IMR-90 (cell line): ENCODE measurements at regions not wholly inside any gene's neighbourhood (a gene's known extent, or its start where the extent isn't known, plus 50 kb on each side); places are given as distances from the start of the nearest gene placed in this dataset.

ENCODE experiments used
- ATAC-seq: fragments of 200-7000 bp; cut with Tn5 transposase; 2 replicates; pipeline ENCODE4 v1.9.1; 2020; ENCODE audit warnings: low read depth, mild to moderate bottlenecking, moderate library complexity
- BruUV-seq: library from RNA; stranded (reverse); fragments of 400-500 nt; replicated peaks from 2 replicates; lab custom pipeline; 2021; lab: Mats Ljungman, UMichigan
- CTCF ChIA-PET: fragments of 300-600 bp; formaldehyde crosslinking; extraction: SDS; loops from one replicate; lab custom pipeline; 2021; ENCODE audit warnings: antibody characterized with exemption; lab: Yijun Ruan, JAX
- POLR2A ChIA-PET: fragments of 300-600 bp; sonication (Branson Sonifier 250); formaldehyde crosslinking; loops from one replicate; lab custom pipeline; 2022; ENCODE audit warnings: antibody characterized with exemption; ENCODE audit not compliant: unreplicated experiment; lab: Charles Lee
- DNase-seq: peaks from one replicate; pipeline ENCODE4 v3.0.0; 2013
- H2AFZ ChIP-seq: replicated peaks from 2 replicates; pipeline ENCODE3; 2013; ENCODE audit warnings: low read length, mild to moderate bottlenecking; ENCODE audit not compliant: poor library complexity
- H2AK5ac ChIP-seq: 2 replicates; pipeline ENCODE4 v1.6.1; 2013; ENCODE audit warnings: low read depth, low read length, inconsistent platforms
- H2AK9ac ChIP-seq: replicated peaks from 2 replicates; pipeline ENCODE3; 2013; ENCODE audit warnings: mild to moderate bottlenecking, low read depth, low read length, moderate library complexity; ENCODE audit not compliant: poor library complexity
- H2BK120ac ChIP-seq: 2 replicates; pipeline ENCODE4 v1.6.1; 2013; ENCODE audit warnings: low read depth, low read length, inconsistent platforms
- H2BK15ac ChIP-seq: 3 replicates; pipeline ENCODE4 v1.6.1; 2013; ENCODE audit warnings: low read depth, low read length, inconsistent platforms
- H2BK20ac ChIP-seq: 2 replicates; pipeline ENCODE4 v1.6.1; 2013; ENCODE audit warnings: low read depth, mild to moderate bottlenecking, inconsistent platforms, low read length, moderate library complexity
- H2BK5ac ChIP-seq: 2 replicates; pipeline ENCODE4 v1.6.1; 2013; ENCODE audit warnings: mild to moderate bottlenecking, low read depth, low read length, inconsistent platforms; ENCODE audit not compliant: poor library complexity, severe bottlenecking
- H3K14ac ChIP-seq: replicated peaks from 2 replicates; pipeline ENCODE4 v1.6.1; 2013; ENCODE audit warnings: low read depth, low read length, inconsistent platforms
- H3K18ac ChIP-seq: 2 replicates; pipeline ENCODE4 v1.6.1; 2013; ENCODE audit warnings: low read depth, low read length, control low read depth
- H3K23ac ChIP-seq: 2 replicates; pipeline ENCODE4 v1.6.1; 2013; ENCODE audit warnings: low read depth, low read length, inconsistent platforms
- H3K27ac ChIP-seq: 2 replicates; pipeline ENCODE4 v1.5.1; 2013; ENCODE audit warnings: mild to moderate bottlenecking, control low read depth, low read length; ENCODE audit not compliant: insufficient read depth
- H3K27me3 ChIP-seq: 2 replicates; pipeline ENCODE4 v1.6.1; 2013; ENCODE audit warnings: low read length; ENCODE audit not compliant: control insufficient read depth, insufficient read depth
- H3K36me3 ChIP-seq: 2 replicates; pipeline ENCODE4 v1.6.1; 2013; ENCODE audit warnings: low read length, mixed read lengths; ENCODE audit not compliant: control insufficient read depth, insufficient read depth
- H3K4ac ChIP-seq: 2 replicates; pipeline ENCODE4 v1.6.1; 2013; ENCODE audit warnings: low read depth, low read length, inconsistent platforms
- H3K4me1 ChIP-seq: 2 replicates; pipeline ENCODE4 v1.6.1; 2013; ENCODE audit warnings: low read length, mixed read lengths; ENCODE audit not compliant: control insufficient read depth, insufficient read depth
- H3K4me2 ChIP-seq: 2 replicates; pipeline ENCODE4 v1.6.1; 2013; ENCODE audit warnings: low read depth, mild to moderate bottlenecking, control low read depth, low read length, moderate library complexity
- H3K4me3 ChIP-seq: 2 replicates; pipeline ENCODE4 v1.5.1; 2013; ENCODE audit warnings: low read depth, mild to moderate bottlenecking, control low read depth, low read length, moderate library complexity; ENCODE audit not compliant: insufficient read depth
- H3K56ac ChIP-seq: 2 replicates; pipeline ENCODE4 v1.6.1; 2013; ENCODE audit warnings: low read length, inconsistent platforms; ENCODE audit not compliant: insufficient read depth; ENCODE audit errors: extremely low read depth
- H3K79me1 ChIP-seq, 2 experiments: 2 replicates each; pipeline ENCODE4 v1.6.1; 2013; ENCODE audit warnings: low read length in 2 of 2, inconsistent platforms in 1 of 2, low read depth in 1 of 2
- H3K9ac ChIP-seq: 2 replicates; pipeline ENCODE4 v1.6.1; 2013; ENCODE audit warnings: low read depth, low read length, control low read depth
- H3K9me1 ChIP-seq: 2 replicates; pipeline ENCODE4 v1.6.1; 2013; ENCODE audit warnings: low read length, inconsistent platforms; ENCODE audit not compliant: insufficient read depth
- H3K9me3 ChIP-seq: 2 replicates; pipeline ENCODE4 v1.6.1; 2013; ENCODE audit warnings: low read length; ENCODE audit not compliant: control insufficient read depth, insufficient read depth
- H4K20me1 ChIP-seq: 2 replicates; pipeline ENCODE4 v1.6.1; 2013; ENCODE audit warnings: low read length, inconsistent platforms; ENCODE audit not compliant: insufficient read depth
- H4K5ac ChIP-seq: 2 replicates; pipeline ENCODE4 v1.6.1; 2013; ENCODE audit warnings: mild to moderate bottlenecking, low read depth, low read length, control low read depth
- H4K8ac ChIP-seq, 2 experiments: 2 replicates each; pipeline ENCODE4 v1.6.1; 2013; ENCODE audit warnings: low read depth in 2 of 2, low read length in 2 of 2, control low read depth in 1 of 2, inconsistent platforms in 1 of 2
- H4K91ac ChIP-seq: 2 replicates; pipeline ENCODE4 v1.6.1; 2013; ENCODE audit warnings: low read depth, low read length, inconsistent platforms; ENCODE audit not compliant: insufficient read depth
- BHLHE40 ChIP-seq: fragments of 150-350 bp; IDR thresholded peaks from 2 replicates; pipeline ENCODE4 v1.6.1; 2016; ENCODE audit warnings: mild to moderate bottlenecking, low read depth, low read length
- CEBPB ChIP-seq: IDR thresholded peaks from 2 replicates; pipeline ENCODE4 v1.6.1; 2012; ENCODE audit warnings: low read depth, low read length, improper control_type of control experiment
- CTCF ChIP-seq: conservative IDR thresholded peaks from 2 replicates; pipeline ENCODE4 v1.5.1; 2012; ENCODE audit warnings: mild to moderate bottlenecking, low read depth, low read length, improper control_type of control experiment
- FOS ChIP-seq: fragments of 150-350 bp; IDR thresholded peaks from 2 replicates; pipeline ENCODE4 v1.6.1; 2016; ENCODE audit warnings: low read depth, low read length
- MAFK ChIP-seq: IDR thresholded peaks from 2 replicates; pipeline ENCODE4 v1.6.1; 2012; ENCODE audit warnings: low read depth, low read length, improper control_type of control experiment
- MXI1 ChIP-seq: IDR thresholded peaks from 2 replicates; pipeline ENCODE4 v1.6.1; 2012; ENCODE audit warnings: low read depth, mild to moderate bottlenecking, low read length, moderate library complexity, borderline replicate concordance
- RAD21 ChIP-seq: IDR thresholded peaks from 2 replicates; pipeline ENCODE4 v1.6.1; 2012; ENCODE audit warnings: low read length, improper control_type of control experiment
- RCOR1 ChIP-seq: IDR thresholded peaks from 2 replicates; pipeline ENCODE4 v1.6.1; 2012; ENCODE audit warnings: mild to moderate bottlenecking, low read length, improper control_type of control experiment; ENCODE audit not compliant: insufficient replicate concordance
- RFX5 ChIP-seq: IDR thresholded peaks from 2 replicates; pipeline ENCODE4 v1.8.0; 2012; ENCODE audit warnings: low read depth, mild to moderate bottlenecking, low read length, moderate library complexity
- SMC3 ChIP-seq: fragments of 150-350 bp; IDR thresholded peaks from 2 replicates; pipeline ENCODE4 v1.6.1; 2016; ENCODE audit warnings: low read depth, mild to moderate bottlenecking, antibody characterized with exemption, low read length, moderate library complexity
- USF2 ChIP-seq: fragments of 150-350 bp; IDR thresholded peaks from 2 replicates; pipeline ENCODE4 v1.6.1; 2017; ENCODE audit warnings: mild to moderate bottlenecking, antibody characterized with exemption, low read length, low read depth
- WGBS, 2 experiments: methylation state at CpG; one replicate each; pipeline versions ENCODE4 v1.1.5 to v1.1.7; 2013; ENCODE audit warnings: missing lambda C conversion rate in 2 of 2; ENCODE audit not compliant: insufficient read length in 1 of 2; ENCODE audit errors: extremely low coverage in 2 of 2; 5-methylcytosine and 5-hydroxymethylcytosine counted together
- dilution Hi-C: fragments of 300-500 bp; cut with HindIII; formaldehyde crosslinking; loops from one replicate; pipeline ENCODE4 v1.14.3; 2018; ENCODE audit warnings: low sequenced_read_pairs; ENCODE audit not compliant: unreplicated experiment
- in situ Hi-C: fragments of 300-500 bp; cut with MboI; formaldehyde crosslinking; loops from 3 replicates; pipeline ENCODE4 v1.14.3; 2019; ENCODE audit warnings: low sequenced_read_pairs, inconsistent platforms, mixed read lengths
- intact Hi-C: fragments of 100-400 bp; cut with micrococcal nuclease; formaldehyde crosslinking; loops from 2 replicates; pipeline ENCODE4 v1.10.0; 2022
- TF ChIP-seq, protein P1 (sequence below): fragments of 150-350 bp; IDR thresholded peaks from 2 replicates; pipeline ENCODE4 v1.6.1; 2016; ENCODE audit warnings: low read depth, mild to moderate bottlenecking, low read length, moderate library complexity, borderline replicate concordance

DNA sequence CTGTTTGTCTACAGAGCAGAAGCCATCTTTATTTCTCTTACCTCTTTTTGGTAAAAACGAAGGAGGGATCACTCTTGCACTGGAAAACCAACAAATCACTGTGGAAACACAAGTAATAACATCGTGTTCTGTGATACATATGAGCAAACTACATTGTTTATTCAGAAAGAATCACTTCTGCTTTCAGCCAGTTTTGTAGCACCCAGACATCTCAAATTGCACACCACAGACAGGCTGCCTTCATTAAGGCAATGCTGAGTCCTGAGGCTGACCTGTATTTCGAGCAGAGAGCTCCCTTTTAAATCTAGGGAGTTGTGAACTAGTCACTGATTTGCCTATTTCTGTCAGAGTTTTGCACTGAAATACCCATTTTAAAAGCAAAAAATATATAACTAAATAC, 1003.2 kb upstream of the FAM98A start:
- no peak overlapping the region for H2BK5ac ChIP-seq
- no CpG with 5 or more reads among the region's 3 CpGs for WGBS, 2 experiments

More for the DNA sequence above, 1003.2 kb upstream of the FAM98A start:
- Histone ChIP-seq H2AFZ (no peak overlapping the region), H3K27me3 (no peaks in the 10 kb centered on the region), H2AK9ac (no peak overlapping the region), H3K9me1 (no peaks in the 10 kb centered on the region), H3K9ac (no peak overlapping the region), H4K8ac (no peak overlapping the region), H4K91ac (no peak overlapping the region), H3K4me1 (no peaks in the 10 kb centered on the region), H4K20me1 (no peaks in the 10 kb centered on the region), H3K4me2 (no peak overlapping the region), H2BK15ac (no peak overlapping the region), H3K79me1 (no peaks in the 10 kb centered on the region), H3K18ac (no peak overlapping the region), H3K56ac (no peak overlapping the region), H2AK5ac (no peak overlapping the region), H3K4me3 (no peak overlapping the region), H3K36me3 (no peaks in the 10 kb centered on the region), H2BK120ac (no peak overlapping the region), H4K5ac (no peak overlapping the region), H3K14ac (no peak overlapping the region), H3K23ac (no peak overlapping the region), H3K9me3 (no peaks in the 10 kb centered on the region; the same call in 1 of the 2 replicates), H3K4ac (no peak overlapping the region), H2BK20ac (no peak overlapping the region), H3K27ac (no peak overlapping the region)
- no TSS peak for BruUV-seq
- intact Hi-C loops (no loop called here), dilution Hi-C loops (no loop called here), in situ Hi-C loops (no loop called here)
- ATAC-seq (no peak), DNase-seq (no peak)
- ChIA-PET POLR2A (no interaction called here), CTCF (no interaction called here)
- no peak for TF ChIP-seq CTCF
- TF ChIP-seq USF2: no peak
- TF ChIP-seq MXI1: no peak
- TF ChIP-seq BHLHE40: no peak
- TF ChIP-seq, protein P1, sequence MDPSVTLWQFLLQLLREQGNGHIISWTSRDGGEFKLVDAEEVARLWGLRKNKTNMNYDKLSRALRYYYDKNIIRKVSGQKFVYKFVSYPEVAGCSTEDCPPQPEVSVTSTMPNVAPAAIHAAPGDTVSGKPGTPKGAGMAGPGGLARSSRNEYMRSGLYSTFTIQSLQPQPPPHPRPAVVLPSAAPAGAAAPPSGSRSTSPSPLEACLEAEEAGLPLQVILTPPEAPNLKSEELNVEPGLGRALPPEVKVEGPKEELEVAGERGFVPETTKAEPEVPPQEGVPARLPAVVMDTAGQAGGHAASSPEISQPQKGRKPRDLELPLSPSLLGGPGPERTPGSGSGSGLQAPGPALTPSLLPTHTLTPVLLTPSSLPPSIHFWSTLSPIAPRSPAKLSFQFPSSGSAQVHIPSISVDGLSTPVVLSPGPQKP: no peak
- TF ChIP-seq MAFK: no peak
- TF ChIP-seq RCOR1: no peak
- TF ChIP-seq RAD21: no peak
- TF ChIP-seq SMC3: no peak
- TF ChIP-seq FOS: no peak
- TF ChIP-seq CEBPB: no peak
- TF ChIP-seq RFX5: no peak
